Esophagus muscularis mucosa (tissue), 4 donors: ENCODE measurements at regions not wholly inside any gene's neighbourhood (a gene's known extent, or its start where the extent isn't known, plus 50 kb on each side); places are given as distances from the start of the nearest gene placed in this dataset.

Source experiments
- DNase-seq: peaks from one replicate; pipeline ENCODE4 v3.0.0-alpha.2; 2017; ENCODE audit errors: extremely low spot score
- H3K27ac ChIP-seq, 4 donors: fragments of 200-600 bp; sonication (generic); replicated peaks in 1 of 4; 1 replicate in 3 of 4; 2 replicates in 1 of 4; pipeline ENCODE4 v1.5.1; 2016 to 2019; ENCODE audit warnings: mild to moderate bottlenecking in 1 of 4
- H3K27me3 ChIP-seq, 4 donors: fragments of 200-600 bp; sonication (generic); one replicate each; pipeline versions ENCODE4 v1.5.1 to v1.6.0; 2016 to 2019
- H3K36me3 ChIP-seq, 4 donors: fragments of 200-600 bp; sonication (generic); one replicate each; pipeline ENCODE4 v1.5.1; 2016 to 2019
- H3K4me1 ChIP-seq, 4 donors: fragments of 200-600 bp; sonication (generic); one replicate each; pipeline ENCODE4 v1.5.1; 2016 to 2019
- H3K4me3 ChIP-seq, 4 donors: fragments of 200-600 bp; sonication (generic); 1 replicate in 2 of 4; 2 replicates in 2 of 4; pipeline ENCODE4 v1.5.1; 2016 to 2019; ENCODE audit warnings: mild to moderate bottlenecking in 4 of 4, moderate library complexity in 1 of 4
- H3K9me3 ChIP-seq, 4 donors: fragments of 200-600 bp; sonication (generic); 1 replicate in 3 of 4; 2 replicates in 1 of 4; pipeline ENCODE4 v1.5.1; 2016 to 2019
- CTCF ChIP-seq, 3 experiments: fragments of 200-600 bp in 2 of 3; fragments of 450-650 bp in 1 of 3; sonication (generic) in 2 of 3; IDR thresholded peaks; one replicate each; pipeline ENCODE4 v1.5.1; 2017 to 2019; ENCODE audit warnings: antibody characterized with exemption in 3 of 3, mild to moderate bottlenecking in 2 of 3, moderate library complexity in 1 of 3
- EP300 ChIP-seq: sonication (generic); formaldehyde crosslinking; IDR thresholded peaks from one replicate; pipeline ENCODE4 v1.6.1; 2017; ENCODE audit warnings: antibody characterized with exemption
- POLR2A ChIP-seq: fragments of 450-650 bp; IDR thresholded peaks from one replicate; pipeline ENCODE4 v1.6.1; 2017; ENCODE audit warnings: antibody characterized with exemption, moderate library complexity, mild to moderate bottlenecking, low read depth
- POLR2AphosphoS5 ChIP-seq, 2 donors: sonication (generic); formaldehyde crosslinking; IDR thresholded peaks; one replicate each; pipeline ENCODE4 v1.6.1; 2017; ENCODE audit warnings: antibody characterized with exemption in 2 of 2
- WGBS: methylation state at CpG from one replicate; pipeline ENCODE4 v1.1.5; 2018; 5-methylcytosine and 5-hydroxymethylcytosine counted together
- intact Hi-C: fragments of 100-400 bp; cut with DNase I; formaldehyde crosslinking; loops from one replicate; pipeline ENCODE4 v1.15.1; 2023

DNA sequence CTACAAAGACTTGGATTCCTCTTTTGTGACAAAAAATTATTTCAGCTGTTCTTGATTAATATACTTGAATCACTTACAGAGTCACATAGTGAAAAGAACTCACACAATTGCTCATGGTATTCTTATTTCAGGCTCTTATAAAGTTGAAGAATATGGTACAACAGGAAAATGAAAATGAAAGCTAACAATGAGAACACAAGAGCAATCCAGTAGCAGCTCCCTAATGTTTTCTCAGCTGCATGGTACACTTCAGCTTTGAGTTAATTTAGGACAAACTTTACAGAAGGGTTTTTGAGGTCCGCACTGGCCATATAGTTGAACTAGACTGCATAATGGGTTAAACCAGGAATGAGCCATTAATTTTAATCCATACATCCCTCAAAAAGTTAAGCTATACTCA lies 1261.8 kb downstream of the SLITRK5 start:
- TF ChIP-seq CTCF (IDR thresholded peaks at IDR 0.05) (no peak), EP300 (no peak), POLR2A (no peak), POLR2AphosphoS5 (IDR thresholded peaks at IDR 0.05) (no peak)
- Histone ChIP-seq H3K27me3 (no peaks in the 10 kb centered on the region), H3K27ac (no peak overlapping the region), H3K36me3 (no peaks in the 10 kb centered on the region), H3K4me3 (no peak overlapping the region), H3K9me3 (no peaks in the 10 kb centered on the region), H3K4me1 (no peaks in the 10 kb centered on the region)
- intact Hi-C loops, result no loop called here
- WGBS, result 73% methylated on average over 1 of the region's 1 CpG
- DNase-seq, result no peak

DNA sequence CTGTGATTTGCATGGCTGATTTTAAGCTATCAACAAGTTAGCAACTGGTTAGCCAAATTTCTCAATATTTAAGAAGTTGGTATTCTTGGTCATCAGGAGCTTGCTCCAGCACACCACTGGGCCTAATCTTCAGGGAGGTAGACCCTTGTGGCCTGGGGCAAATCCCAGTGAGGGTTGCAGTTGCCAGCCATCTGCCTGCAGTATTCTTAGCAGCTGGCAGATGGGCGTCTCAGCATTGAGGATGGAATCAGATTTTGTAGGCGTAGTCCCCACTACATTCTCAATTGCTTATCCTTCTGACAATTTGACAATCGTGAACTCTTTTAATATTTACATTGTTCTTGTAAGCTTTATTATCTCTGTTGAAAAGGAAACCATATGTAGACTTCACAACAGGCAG lies 1266.2 kb downstream of the SLITRK5 start:
- intact Hi-C loops, result no loop called here
- Histone ChIP-seq H3K36me3 (no peaks in the 10 kb centered on the region), H3K27ac (no peak overlapping the region), H3K4me3 (no peak overlapping the region), H3K9me3 (no peaks in the 10 kb centered on the region), H3K4me1 (no peaks in the 10 kb centered on the region), H3K27me3 (no peaks in the 10 kb centered on the region)
- no peak for DNase-seq
- WGBS, result 71% methylated on average over 3 of the region's 3 CpGs
- TF ChIP-seq POLR2A (no peak), CTCF (IDR thresholded peaks at IDR 0.05) (no peak), EP300 (no peak), POLR2AphosphoS5 (IDR thresholded peaks at IDR 0.05) (no peak)

DNA sequence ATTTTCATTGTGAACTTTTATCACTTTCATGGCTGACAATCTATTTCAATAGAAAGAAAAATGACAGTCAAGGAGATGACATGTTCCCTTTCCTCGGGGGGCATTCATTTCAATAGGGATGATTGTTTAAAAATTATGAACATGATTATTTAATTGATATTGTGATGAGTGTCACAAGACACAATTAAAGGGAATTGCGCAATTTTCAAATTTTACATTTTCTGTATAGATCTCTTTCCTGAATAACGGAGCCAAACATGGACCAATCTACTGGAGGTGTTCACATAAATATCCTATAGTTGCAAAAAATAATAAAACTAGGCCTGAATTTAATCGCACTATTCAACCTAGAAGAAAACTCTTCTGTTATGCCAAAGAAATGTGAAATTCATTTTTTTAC lies 1274.6 kb downstream of the SLITRK5 start:
- TF ChIP-seq POLR2A (no peak), POLR2AphosphoS5 (IDR thresholded peaks at IDR 0.05) (no peak), EP300 (no peak), CTCF (IDR thresholded peaks at IDR 0.05) (no peak)
- Histone ChIP-seq H3K36me3 (no peaks in the 10 kb centered on the region), H3K9me3 (no peaks in the 10 kb centered on the region), H3K4me1 (no peaks in the 10 kb centered on the region), H3K27me3 (no peaks in the 10 kb centered on the region), H3K27ac (no peak overlapping the region), H3K4me3 (no peak overlapping the region)
- DNase-seq, result no peak
- intact Hi-C loops, result no loop called here
- 89% methylated on average over 4 of the region's 4 CpGs for WGBS

DNA sequence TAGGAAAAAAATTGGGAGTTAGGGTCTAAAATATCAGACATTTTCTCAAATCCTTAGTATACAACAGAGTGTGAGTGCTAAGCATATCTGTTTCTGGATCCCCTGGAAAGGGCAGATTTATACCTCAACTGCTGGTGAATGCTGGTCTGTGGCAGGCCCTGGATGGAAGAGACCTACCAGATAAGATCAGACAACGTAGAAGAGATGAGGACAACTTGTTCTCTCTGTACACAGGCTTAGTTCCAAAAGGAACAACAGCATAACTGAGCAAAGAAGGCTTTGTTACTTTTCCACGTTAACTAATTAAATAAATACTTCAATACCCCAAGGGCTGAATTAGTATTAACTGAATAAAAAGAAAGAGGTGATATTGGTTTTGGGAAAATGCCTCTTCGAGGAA lies 1277.3 kb downstream of the SLITRK5 start:
- DNase-seq, result no peak
- no peak overlapping the region for H3K4me3 ChIP-seq
- H3K36me3 ChIP-seq, result no peaks in the 10 kb centered on the region
- intact Hi-C loops, result no loop called here
- no peak overlapping the region for H3K27ac ChIP-seq
- WGBS, result 73% methylated on average over 3 of the region's 3 CpGs
- H3K9me3 ChIP-seq, result no peaks in the 10 kb centered on the region
- no peaks in the 10 kb centered on the region for H3K4me1 ChIP-seq
- no peaks in the 10 kb centered on the region for H3K27me3 ChIP-seq
- no peak for TF ChIP-seq EP300
- TF ChIP-seq CTCF (IDR thresholded peaks at IDR 0.05), result no peak
- no peak for TF ChIP-seq POLR2AphosphoS5 (IDR thresholded peaks at IDR 0.05)
- TF ChIP-seq POLR2A, result no peak

DNA sequence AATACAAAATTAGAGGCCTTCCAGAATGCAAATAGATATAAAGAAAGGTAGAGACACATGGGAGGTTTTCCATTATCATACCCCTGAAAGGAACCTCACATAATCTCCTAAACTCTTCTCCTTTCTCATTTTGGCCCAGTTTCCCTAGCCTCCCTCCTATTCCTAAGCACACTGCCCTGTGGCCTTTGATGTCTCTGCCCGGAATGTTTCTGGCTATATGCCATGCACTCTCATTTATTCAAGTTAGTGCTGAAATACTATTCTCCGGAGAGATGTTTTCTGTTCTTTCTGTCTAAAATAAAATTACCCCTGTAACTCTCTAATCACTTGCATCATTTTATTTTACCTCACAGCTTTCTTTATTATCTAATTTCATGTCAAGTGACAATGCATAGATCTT lies 1287.7 kb downstream of the SLITRK5 start:
- intact Hi-C loops, result no loop called here
- no peak overlapping the region for H3K27ac ChIP-seq
- H3K4me1 ChIP-seq, result no peaks in the 10 kb centered on the region
- no peak for DNase-seq
- no peaks in the 10 kb centered on the region for H3K27me3 ChIP-seq
- no peaks in the 10 kb centered on the region for H3K36me3 ChIP-seq
- 19% methylated on average over 2 of the region's 2 CpGs for WGBS
- H3K9me3 ChIP-seq, result no peaks in the 10 kb centered on the region
- TF ChIP-seq POLR2A (no peak), EP300 (no peak), CTCF (IDR thresholded peaks at IDR 0.05) (no peak), POLR2AphosphoS5 (IDR thresholded peaks at IDR 0.05) (no peak)
- H3K4me3 ChIP-seq, result no peak overlapping the region
